CD4-positive, alpha-beta T cell treated with Interleukin-4 for 4 hours (primary cell): ENCODE measurements at regions not wholly inside any gene's neighbourhood (a gene's known extent, or its start where the extent isn't known, plus 50 kb on each side); places are given as distances from the start of the nearest gene placed in this dataset.

ENCODE experiments used
- DNase-seq: peaks from one replicate; pipeline ENCODE4 v3.0.0-alpha.2; 2020

DNA sequence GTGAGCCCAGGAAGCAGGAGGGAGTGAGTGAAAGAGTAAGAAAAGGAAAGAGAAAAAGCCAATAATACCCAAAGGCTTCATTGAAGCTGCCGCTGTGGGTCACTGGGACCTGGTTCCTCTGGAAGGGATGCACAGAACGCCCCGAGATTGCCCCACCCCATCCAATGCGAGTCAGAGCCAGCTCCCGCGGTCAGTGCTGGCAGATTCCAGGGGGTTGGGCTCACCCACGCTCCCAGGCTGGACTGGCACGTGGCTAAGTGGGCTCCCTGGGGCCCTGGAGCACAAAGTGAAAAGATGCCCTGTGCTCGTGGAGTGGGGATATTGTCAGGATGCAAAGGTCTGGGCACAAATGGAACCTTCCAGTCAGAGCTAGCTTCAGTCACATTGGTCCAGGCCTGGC is 117.0 kb downstream of the OAT start:
- no peak for DNase-seq

DNA sequence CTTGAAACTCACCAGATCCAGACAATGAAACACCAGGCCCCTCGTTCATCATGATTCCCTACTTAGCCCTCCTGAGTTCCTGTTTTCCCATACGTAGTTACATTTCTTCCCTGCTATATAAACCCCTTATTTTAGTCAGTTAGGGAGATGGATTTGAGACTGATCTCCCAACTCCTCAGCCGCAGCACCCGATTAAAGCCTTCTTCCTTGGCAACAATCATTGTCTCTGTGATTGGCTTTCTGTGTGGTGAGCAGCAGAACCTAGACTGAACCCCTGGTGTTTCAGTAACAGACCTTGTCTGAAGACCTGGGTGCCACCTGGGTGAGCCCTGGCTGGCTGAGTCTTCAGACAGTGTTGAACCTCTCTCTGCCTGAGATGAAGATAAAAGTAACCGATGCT is 118.0 kb downstream of the OAT start:
- DNase-seq = no peak

DNA sequence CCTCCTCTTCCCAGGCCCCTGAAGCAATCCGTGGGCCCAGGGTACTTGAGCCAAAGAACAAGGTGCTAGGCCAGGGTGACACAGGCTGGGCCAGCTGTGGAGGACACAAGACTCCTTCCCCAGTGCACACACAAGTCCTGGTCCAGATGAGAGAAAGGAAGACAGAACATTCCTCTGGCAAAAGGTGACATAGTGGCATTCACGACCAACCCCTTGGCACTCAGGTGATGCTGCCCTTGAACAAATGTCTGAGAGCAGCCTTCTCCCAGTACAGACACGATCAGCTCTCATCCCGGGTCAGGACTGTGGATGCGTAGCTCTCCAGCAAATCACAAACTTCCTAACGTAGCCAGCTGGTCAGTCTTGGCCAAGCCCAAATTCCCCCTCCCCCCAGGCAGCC is 118.5 kb downstream of the OAT start:
- DNase-seq = no peak

DNA sequence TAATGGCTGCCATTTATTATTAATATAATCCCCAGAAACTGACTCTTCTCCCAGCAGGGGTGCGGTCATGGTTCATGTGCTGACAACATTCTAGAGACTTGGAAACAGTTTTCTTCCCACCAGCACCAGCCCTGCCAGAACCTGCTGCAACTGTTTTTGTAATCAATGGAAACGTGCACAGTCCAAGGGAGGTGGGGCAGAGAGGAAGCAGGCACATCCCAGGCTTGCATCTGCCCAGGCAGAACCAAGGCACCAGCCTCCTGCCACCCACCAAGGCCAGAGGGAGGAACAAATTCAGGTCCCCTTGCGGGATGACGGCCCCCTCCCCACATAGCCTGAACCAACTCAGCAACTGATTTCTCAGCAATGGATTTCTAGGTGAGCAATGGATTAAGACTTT is 119.0 kb downstream of the OAT start:
- no peak for DNase-seq

DNA sequence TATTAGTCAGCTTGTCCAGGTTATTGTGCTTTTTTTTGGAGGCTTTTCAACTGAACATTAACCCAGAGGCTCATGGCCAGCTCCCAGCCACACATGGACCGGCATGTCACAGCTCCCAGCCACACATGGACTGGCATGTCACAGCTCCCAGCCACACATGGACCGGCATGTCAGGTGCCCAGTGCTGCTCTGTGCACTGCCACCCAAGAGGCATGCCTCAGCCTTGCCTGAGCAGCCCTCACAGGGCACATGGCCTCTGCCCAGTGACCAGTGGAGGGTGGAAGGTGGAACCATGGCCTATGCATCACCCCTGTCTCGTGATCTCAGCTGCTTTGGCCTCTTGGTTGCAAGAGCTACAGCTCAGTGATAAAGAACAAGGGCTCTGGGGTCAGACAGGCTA is 119.8 kb downstream of the OAT start:
- no peak for DNase-seq

DNA sequence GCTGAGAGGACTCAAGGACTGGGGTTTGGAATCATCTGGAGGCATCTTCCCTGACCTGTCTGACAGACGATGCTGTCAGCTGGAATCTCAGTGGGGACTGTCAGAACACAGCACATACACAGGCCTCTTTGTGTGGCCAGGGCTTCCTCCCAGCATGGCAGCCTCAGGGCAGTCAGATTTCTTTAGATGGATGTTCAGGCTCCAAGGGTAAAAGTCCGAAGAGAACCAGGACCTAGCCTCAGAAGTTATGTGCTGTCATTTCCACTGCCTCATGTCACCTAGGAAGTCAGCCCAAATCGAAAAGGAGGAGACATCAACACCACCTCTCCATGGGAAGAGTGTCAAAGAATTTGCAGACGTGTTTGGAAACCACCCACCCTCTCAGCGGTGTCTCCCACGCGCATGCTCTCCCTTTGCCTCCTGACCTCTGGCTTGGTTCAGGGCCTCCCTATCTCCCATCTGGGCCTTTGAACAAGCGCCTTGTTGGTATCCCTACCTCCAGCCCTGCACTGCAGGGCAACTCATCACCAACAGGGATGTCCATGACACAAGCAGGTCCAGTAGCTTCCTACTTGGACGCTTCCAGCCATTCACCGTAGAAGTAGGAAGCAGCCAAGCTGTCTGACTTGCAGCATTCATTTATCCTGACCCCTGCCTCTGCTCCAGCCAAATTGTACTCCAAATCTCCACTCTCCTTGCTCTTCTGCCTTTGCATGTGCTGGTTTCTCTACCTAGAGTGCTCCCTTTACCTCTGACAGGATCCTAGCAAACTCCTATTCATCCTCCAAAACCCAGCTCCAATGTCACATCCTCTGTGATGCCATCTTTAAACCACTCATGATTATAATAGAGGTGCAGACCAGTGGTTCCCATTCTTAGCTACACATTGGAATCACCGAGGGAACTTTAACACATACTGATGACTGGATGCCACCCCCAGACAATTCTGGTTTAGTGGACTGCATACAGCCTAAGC is 121.6 kb downstream of the OAT start:
- no peak for DNase-seq

DNA sequence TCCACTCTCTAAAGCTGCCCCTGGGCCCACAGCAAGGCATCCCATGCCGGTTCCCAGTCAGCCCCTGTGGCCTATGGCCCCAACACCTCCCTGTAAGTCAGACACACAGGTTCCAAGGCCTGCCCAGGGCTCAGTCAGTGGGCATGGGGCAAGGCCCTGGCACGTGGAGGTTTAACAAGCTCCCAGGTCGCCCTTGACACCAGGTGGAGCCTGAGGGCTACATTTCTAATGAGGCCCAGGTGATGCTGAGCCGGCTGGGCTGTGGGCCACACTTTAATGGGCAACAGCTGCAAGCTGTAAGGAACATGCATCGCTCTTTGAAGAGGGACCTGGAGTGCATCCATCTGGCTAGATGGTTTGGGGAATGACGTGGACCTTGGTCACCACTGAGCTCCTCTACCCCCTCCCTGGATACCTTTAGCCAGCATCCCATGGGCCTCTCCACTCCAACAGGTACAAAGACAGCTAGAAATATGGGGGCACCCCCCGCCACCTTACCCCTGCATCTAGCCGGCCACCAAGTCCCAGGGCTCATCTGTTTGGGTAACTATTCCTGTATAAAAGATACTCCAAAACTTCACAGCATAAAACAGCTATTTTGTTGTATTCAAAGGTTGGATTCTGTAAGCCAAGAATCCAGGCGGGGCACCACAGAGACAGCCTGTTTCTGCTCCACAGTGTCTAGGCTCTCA is 122.5 kb downstream of the OAT start:
- no peak for DNase-seq

DNA sequence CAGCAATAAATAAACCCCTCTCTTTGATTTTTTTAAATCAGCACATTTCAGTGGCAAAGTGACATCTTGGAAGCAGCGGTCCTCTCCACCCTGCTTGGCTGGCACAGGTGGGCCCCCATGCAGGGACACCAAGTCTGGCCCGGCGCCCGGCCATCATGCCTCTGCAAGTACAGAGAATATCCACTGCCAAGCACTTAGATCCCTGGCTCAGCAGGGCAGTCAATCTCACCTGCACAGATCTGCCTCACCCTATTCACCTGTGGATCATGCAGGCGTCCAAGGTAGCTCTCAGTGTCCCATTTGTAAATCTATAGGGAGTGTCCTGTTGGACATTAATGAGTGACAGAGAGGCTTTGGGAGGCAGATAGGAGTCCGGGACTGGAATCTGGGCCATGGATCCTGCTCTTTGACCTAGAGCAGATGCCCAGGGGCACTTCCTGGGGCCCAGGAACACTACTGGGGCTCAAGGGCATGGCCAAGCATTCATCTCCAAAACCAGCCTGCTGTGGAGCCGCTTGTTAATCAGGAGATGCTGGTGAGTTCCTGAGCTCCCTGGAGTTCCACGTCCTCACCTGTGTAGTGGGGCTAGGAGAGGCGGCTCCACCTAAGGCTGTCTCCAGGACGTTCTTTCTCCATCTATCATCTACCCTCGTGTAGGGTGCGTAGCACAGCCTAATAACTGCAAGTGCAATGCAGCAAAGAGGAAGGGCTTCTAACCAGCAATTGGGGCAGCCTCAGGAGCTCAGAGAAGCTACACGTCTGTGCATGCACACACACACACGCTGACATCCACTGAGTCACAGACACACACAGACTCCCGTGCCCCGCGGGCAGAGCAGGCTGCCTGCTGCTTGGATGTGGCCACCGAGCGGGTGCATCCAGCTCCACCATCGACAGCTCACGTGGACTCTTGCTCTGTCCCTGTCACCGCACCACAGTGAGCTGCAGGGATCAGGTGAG is 123.6 kb downstream of the OAT start:
- DNase-seq = no peak

DNA sequence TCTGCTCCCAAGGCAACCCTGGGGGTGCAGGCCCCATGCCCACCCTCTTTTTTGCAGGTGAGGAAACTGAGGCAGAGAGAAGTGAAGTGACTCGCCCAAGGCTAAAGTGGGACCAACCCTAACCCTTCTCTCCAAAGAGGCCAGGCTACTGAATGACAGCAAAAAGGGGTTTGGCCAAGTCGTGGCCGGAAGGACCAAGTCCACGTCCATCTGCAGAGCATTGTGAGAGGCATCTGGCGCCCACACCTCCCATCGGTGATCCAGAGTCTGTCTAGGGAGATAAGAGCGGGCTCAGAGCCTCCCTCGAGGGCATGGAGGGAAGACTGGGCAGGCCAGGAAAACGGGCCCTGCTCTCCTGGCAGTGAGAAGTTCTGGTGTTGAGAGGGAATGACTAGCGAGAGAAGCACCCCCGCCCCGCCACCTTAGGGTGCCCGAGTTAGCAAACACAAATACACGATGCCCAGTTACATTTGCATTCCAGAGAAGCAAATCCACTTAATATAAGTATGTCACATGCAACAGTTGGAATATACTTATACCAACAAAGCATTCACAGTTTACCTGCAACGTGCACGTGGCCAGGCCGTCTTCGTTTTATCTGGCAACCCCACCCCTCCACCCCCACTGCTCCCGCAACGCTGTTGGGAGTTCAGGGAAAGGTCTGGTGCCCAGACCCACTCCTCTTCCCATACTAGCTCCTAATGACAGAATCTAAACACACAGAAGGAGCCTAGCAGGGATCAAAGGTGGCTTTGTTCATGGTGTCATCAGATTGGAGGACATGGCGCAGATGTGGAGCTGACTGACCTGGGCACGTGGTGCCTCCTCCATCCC is 124.9 kb downstream of the OAT start:
- no peak for DNase-seq

DNA sequence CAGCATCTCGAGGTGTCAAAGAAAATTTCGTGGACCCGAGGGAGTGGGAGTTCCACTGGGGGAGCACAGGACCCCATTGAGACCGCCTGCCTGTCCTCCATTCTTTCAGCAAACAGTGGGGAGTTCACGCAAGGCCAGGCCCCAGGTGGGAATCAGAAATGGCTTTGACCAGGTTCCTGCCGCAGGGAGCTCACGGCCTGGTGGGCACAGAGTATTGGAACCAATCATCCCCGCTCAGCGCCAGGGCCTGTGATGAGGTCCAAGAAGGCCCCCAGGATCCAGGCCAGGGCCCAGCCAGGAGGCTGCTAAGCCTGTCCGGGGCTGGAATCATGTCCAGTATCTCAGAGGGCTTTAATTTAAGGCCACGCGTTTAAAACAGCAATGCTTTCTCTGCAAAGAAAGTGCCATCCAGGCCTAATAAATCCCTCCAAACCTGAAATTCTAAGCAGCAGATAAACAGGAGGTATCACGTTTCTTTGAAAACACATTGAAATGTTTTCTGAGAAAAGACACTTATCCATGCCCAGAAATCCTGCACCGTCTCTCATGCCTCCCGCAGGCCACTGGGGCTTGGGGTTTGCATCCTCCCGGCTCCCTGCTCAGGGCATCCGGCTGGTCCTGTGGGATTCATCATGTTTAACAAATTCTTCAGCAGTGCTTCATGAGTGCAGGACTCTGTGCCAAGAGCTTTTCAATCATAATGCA is 125.7 kb downstream of the OAT start:
- DNase-seq = no peak

DNA sequence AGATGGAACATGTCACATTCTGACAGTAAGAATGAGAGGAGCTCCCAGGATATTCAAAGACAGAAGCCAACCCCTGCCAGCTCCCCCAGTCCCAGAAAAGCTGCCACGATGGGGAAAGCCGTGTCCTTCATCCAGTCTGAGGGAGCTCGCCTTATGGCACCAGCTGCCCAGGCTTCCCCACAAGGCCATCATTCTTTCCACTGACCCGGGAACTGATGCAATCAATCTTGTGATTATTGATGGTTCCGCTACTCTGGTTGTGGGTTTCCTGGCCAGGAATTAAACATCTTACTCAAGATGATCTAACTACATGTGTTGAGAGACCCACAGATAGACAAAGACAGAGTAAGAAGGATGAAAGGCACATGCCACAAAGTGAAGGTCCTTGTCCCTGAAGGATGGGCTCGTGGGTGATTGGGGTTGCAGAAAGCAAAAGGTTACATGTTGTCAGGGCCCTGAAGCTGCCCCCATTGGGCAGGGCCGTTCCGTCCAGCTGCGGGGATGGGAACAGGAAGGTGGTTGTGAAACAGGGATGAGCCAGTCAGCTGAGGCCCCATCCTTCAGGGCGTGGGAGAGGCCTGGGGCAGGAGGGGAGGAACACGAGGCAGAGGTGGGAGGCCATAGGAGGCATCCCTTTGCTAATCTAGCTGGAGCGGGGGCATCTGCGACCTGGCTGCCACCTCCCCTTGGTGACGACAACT is 127.6 kb downstream of the OAT start:
- DNase-seq = no peak

DNA sequence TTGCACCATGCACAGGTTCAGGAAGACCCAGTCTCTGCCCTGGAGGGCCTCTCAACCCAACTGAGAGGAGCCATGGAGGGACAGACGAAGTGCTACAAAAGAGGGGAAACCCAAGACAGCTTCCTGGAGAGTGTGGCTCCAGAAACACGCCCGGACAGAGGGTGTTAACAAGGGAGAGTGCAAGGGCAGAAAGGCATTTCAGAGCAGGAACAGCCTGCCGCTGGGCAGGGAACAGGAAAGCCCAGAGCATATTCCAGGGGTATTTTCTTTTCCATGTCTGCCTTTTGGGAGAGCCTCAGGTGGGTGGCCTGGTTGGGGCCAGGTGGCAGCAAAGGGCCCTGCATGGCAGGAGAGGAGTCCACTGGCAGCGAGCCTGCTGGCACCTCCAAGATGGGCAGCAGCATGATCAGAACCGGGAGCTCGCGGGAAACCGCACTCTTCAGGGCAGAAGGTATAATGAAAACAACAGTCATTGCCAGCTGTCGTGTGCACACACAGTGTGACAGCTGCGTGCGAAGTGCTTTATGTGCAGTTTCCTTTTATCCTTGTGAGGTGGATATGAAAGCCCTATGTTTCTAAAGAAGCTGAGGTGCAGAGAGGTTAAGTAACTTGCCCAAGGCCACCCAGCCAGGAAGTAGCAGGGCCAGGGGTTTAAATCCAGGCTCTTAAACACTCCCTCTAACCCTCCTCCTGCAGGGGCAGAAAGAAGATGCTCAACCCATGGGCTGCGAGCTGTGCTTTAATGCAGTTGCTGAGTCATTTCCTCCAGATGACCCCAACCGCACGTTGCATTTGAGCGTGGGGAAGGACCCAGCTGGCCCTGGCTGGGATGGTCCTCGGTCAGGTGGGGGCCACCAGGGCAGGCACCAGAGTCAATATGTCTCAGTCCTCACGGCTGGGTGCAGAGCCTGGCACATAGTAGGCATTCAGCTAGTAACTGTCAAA is 128.6 kb downstream of the OAT start:
- DNase-seq = no peak

DNA sequence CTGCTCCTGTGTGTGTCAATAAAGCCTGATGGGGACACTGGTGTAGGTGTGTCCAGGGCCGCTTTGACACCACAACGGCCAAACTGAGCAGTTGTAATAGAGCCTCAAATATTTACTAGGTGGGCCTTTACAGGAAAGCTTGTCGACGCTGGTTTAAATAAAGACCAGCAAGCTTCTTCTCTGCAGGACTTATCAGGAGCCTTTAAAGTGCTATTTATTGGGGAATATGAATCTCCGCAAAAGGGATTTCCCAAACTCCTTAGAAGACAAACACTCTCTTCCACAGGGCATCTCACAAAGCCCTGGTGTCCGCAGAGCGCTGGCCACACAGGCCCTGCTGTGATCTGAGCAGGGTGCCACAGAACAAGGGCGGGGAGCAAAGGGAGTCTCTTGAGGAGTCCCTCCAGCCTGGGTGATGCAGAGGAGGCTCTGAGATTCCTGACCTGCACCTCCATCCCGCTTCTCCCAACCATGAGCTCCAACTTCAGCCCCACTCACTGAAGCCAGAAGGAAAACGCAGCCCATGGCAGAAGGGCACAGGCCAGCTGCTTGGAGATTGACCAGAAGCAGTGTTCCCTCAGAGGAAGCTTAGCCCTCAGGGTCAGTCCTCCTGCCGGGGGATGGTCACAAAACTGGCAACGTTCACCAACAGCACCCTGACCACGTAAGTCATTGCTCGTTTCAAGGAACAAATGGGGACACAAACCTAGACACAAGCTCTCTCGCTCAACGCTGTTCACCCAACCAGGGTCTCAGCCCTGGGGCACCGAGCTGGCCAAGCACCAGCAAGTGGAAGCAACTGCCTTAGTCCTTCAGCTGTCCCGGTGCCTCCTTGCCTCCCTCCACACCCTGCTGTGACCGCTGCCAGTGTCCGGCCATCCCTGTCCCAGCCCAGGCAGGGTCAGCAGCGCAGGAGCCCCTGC is 129.5 kb downstream of the OAT start:
- no peak for DNase-seq

DNA sequence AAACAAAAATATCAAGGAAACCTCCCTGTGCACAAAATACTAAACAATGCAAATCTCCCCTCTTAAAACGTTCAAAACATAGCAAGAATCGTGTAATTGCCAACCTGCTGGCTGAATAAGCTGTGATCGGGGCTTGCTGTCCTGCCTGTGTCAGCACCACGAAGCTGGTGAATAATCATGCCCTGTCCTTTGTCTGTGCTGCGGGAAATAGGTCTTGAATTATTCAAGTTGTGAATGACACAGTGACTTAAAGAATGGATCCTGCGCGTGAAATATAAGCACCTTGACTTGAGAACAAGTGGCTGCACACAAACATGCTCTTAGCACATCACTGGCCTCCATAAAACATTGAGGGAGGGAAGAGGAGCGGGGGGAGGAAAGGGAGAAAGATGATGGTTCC is 130.2 kb downstream of the OAT start:
- no peak for DNase-seq

DNA sequence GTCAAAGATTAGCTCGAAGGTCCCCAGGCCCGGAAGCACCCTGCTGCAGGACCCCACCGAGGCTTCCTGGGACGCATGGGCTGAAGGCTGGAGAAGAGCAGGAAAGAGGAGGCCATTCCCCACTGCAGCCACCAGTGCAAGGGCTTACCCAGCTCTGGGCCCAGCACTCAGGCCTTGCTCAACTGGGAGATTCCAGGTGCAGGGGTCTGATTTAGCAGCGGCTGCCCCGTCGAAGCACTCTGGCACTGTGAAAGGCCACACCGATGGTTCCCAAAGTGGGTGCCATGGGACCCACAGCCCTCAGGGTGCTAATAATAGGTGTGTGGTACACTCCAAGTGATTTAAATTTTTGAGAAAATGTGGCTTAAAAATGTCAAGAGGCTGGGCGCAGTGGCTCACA is 130.9 kb downstream of the OAT start:
- DNase-seq = no peak

DNA sequence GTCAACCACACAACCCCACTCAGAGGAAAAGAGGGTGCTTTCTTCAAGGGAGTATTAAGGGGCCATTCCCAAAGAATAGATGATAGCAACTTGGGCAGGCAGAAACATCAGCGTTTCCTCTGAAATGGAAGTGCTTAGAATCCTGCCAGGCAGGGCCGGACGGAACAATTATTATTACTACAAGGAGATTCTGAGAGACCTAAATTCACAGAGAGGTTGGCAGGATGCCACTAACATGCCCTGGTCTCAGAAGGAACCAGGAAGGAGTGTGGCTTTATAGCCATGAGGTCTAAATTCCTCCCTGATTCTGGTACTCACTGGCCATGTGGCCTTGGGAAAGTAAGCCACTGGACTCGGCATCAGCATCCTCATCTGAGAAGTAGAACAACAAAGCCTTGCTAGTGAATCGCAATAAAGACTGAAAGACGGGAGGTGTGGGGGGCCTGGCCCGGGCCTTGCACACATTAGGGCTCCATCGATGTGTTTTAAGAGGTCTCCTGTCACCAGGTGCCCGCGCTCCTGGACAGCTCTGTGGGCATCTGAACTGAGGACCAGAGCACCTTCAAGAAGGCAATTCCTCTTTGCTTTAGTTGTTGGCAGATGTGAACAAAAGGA is 131.5 kb downstream of the OAT start:
- DNase-seq = no peak

DNA sequence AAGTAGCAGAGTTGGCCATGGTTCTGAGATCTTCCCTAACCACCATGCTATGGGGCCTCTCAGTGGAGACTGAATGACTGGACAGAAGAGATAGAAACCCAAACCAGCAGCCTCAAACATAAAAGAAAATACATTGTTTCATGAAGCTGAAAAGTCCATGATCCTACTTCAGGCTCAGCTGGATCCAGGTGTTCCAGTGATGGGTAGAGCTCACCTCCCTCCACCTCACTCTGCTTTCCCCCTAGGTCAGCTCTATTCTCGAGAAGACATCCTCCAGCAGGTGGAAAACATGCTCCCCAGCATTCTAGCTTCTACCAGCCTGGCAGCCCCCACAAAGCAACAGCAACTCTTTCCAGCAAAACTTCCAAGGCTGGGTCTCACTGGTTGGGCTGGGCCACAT is 132.1 kb downstream of the OAT start:
- DNase-seq = no peak
